ENCODE measurements at regions not wholly inside any gene's neighbourhood (a gene's known extent, or its start where the extent isn't known, plus 50 kb on each side); places are given as distances from the start of the nearest gene placed in this dataset.

GRCh38 chr13:72379581-72379980, 347.8 kb downstream of the MZT1 start:
- DNase-seq (ENCODE audit: low read depth, low spot score) = no peak

- DNase-seq (ENCODE audit: low read depth, low spot score) = no peak
Measured at GRCh38 chr13:72368031-72368430, 359.4 kb downstream of the MZT1 start.

- no peak for DNase-seq (ENCODE audit: low read depth, low spot score)
Measured at GRCh38 chr13:72346716-72347115, 380.7 kb downstream of the MZT1 start.

GRCh38 chr13:72342364-72342763, 385.1 kb downstream of the MZT1 start:
- no peak for DNase-seq (ENCODE audit: low read depth, low spot score)

GRCh38 chr13:72341904-72342303, 385.5 kb downstream of the MZT1 start:
- no peak for DNase-seq (ENCODE audit: low read depth, low spot score)

GRCh38 chr13:72317346-72318109, 409.9 kb downstream of the MZT1 start:
- no peak for DNase-seq (ENCODE audit: low read depth, low spot score)

GRCh38 chr13:72316716-72317115, 410.7 kb downstream of the MZT1 start:
- DNase-seq (ENCODE audit: low read depth, low spot score) = no peak

GRCh38 chr13:72315312-72315711, 412.1 kb downstream of the MZT1 start:
- DNase-seq (ENCODE audit: low read depth, low spot score) = no peak

GRCh38 chr13:72314210-72314609, 413.2 kb downstream of the MZT1 start:
- no peak for DNase-seq (ENCODE audit: low read depth, low spot score)

- DNase-seq (ENCODE audit: low read depth, low spot score) = no peak
Measured at GRCh38 chr13:72313546-72313945, 413.9 kb downstream of the MZT1 start.

GRCh38 chr13:72303941-72304746, 423.3 kb downstream of the MZT1 start:
- no peak for DNase-seq (ENCODE audit: low read depth, low spot score)

- no peak for DNase-seq (ENCODE audit: low read depth, low spot score)
Measured at GRCh38 chr13:72296246-72296645, 429.2 kb upstream of the DACH1 start.

- no peak for DNase-seq (ENCODE audit: low read depth, low spot score)
Measured at GRCh38 chr13:72295153-72295552, 428.1 kb upstream of the DACH1 start.

- no peak for DNase-seq (ENCODE audit: low read depth, low spot score)
Measured at GRCh38 chr13:72293206-72293605, 426.2 kb upstream of the DACH1 start.

- peak; percentile 3 for DNase-seq (ENCODE audit: low read depth, low spot score)
Measured at GRCh38 chr13:72290962-72291681, 424.1 kb upstream of the DACH1 start.

- no peak for DNase-seq (ENCODE audit: low read depth, low spot score)
Measured at GRCh38 chr13:72286421-72286820, 419.4 kb upstream of the DACH1 start.

- no peak for DNase-seq (ENCODE audit: low read depth, low spot score)
Measured at GRCh38 chr13:72284791-72285190, 417.8 kb upstream of the DACH1 start.

GRCh38 chr13:72261732-72262131, 394.7 kb upstream of the DACH1 start:
- DNase-seq (ENCODE audit: low read depth, low spot score) = no peak

- DNase-seq (ENCODE audit: low read depth, low spot score) = no peak
Measured at GRCh38 chr13:72259528-72259927, 392.5 kb upstream of the DACH1 start.

GRCh38 chr13:72258340-72258981, 391.5 kb upstream of the DACH1 start:
- peak; percentile 32 for DNase-seq (ENCODE audit: low read depth, low spot score)

GRCh38 chr13:72255908-72256307, 388.9 kb upstream of the DACH1 start:
- DNase-seq (ENCODE audit: low read depth, low spot score) = peak; percentile 36

- no peak for DNase-seq (ENCODE audit: low read depth, low spot score)
Measured at GRCh38 chr13:72253754-72254153, 386.8 kb upstream of the DACH1 start.

All from ELF-1 (cell line).